ENCODE measurements at regions not wholly inside any gene's neighbourhood (a gene's known extent, or its start where the extent isn't known, plus 50 kb on each side); places are given as distances from the start of the nearest gene placed in this dataset.

- DNase-seq: no peak
These were observed 322.5 kb upstream of the SLC24A2 start for GRCh38 chr9:20111173-20111843.

GRCh38 chr9:20095430-20096092 lies 306.7 kb upstream of the SLC24A2 start:
- DNase-seq: no peak

GRCh38 chr9:20092561-20092960 lies 303.7 kb upstream of the SLC24A2 start:
- no peak for DNase-seq

- no peak for DNase-seq
These were observed 298.6 kb upstream of the SLC24A2 start for GRCh38 chr9:20087481-20087880.

- peak; percentile 3 for DNase-seq
These were observed 297.0 kb upstream of the SLC24A2 start for GRCh38 chr9:20085842-20086241.

- DNase-seq: no peak
These were observed 295.3 kb upstream of the SLC24A2 start for GRCh38 chr9:20084125-20084524.

- no peak for DNase-seq
These were observed 294.6 kb upstream of the SLC24A2 start for GRCh38 chr9:20083390-20083789.

GRCh38 chr9:20082831-20083230 lies 294.0 kb upstream of the SLC24A2 start:
- DNase-seq: no peak

- DNase-seq: no peak
These were observed 293.6 kb upstream of the SLC24A2 start for GRCh38 chr9:20082406-20082805.

GRCh38 chr9:20078246-20078645 lies 289.4 kb upstream of the SLC24A2 start:
- DNase-seq: no peak

GRCh38 chr9:20074291-20074690 lies 285.5 kb upstream of the SLC24A2 start:
- no peak for DNase-seq

GRCh38 chr9:20070336-20070735 lies 281.5 kb upstream of the SLC24A2 start:
- no peak for DNase-seq

- no peak for DNase-seq
These were observed 277.2 kb upstream of the SLC24A2 start for GRCh38 chr9:20065796-20066700.

- no peak for DNase-seq
These were observed 276.2 kb upstream of the SLC24A2 start for GRCh38 chr9:20065046-20065445.

- DNase-seq: no peak
These were observed 265.9 kb upstream of the SLC24A2 start for GRCh38 chr9:20054734-20055133.

- peak; percentile 47 for DNase-seq
These were observed 260.1 kb upstream of the SLC24A2 start for GRCh38 chr9:20048985-20049384.

GRCh38 chr9:20048437-20048836 lies 259.6 kb upstream of the SLC24A2 start:
- no peak for DNase-seq

GRCh38 chr9:20044686-20045085 lies 255.8 kb upstream of the SLC24A2 start:
- no peak for DNase-seq

- peak; percentile 28 for DNase-seq
These were observed 254.6 kb upstream of the SLC24A2 start for GRCh38 chr9:20043461-20043860.

GRCh38 chr9:20043035-20043434 lies 254.2 kb upstream of the SLC24A2 start:
- no peak for DNase-seq

- no peak for DNase-seq
These were observed 253.4 kb upstream of the SLC24A2 start for GRCh38 chr9:20042128-20042711.

GRCh38 chr9:20041697-20042081 lies 252.9 kb upstream of the SLC24A2 start:
- no peak for DNase-seq

- DNase-seq: no peak
These were observed 252.3 kb upstream of the SLC24A2 start for GRCh38 chr9:20040991-20041696.
